HL-60 (cell line): ENCODE measurements at regions not wholly inside any gene's neighbourhood (a gene's known extent, or its start where the extent isn't known, plus 50 kb on each side); places are given as distances from the start of the nearest gene placed in this dataset.

ENCODE experiments used
- DNase-seq, 2 experiments: peaks; one replicate each; pipeline ENCODE4 v3.0.0-alpha.2; 2010 to 2020; ENCODE audit warnings: low read depth in 1 of 2, low spot score in 1 of 2
- H3K27ac ChIP-seq: fragments of 250-450 bp; sonication (Bioruptor Pico); replicated peaks from 2 replicates; pipeline ENCODE4 v1.5.1; 2020; ENCODE audit warnings: mild to moderate bottlenecking, moderate library complexity
- H3K27me3 ChIP-seq: fragments of 250-450 bp; sonication (Bioruptor Pico); 2 replicates; pipeline ENCODE4 v1.5.1; 2021; ENCODE audit warnings: mild to moderate bottlenecking, moderate library complexity; ENCODE audit not compliant: insufficient read depth, poor library complexity, severe bottlenecking
- H3K4me3 ChIP-seq: replicated peaks from 2 replicates; pipeline ENCODE4 v1.5.1; 2011; ENCODE audit warnings: mild to moderate bottlenecking, control low read depth, low read length; ENCODE audit not compliant: insufficient read depth
- GABPA ChIP-seq: IDR thresholded peaks from 2 replicates; pipeline ENCODE4 v1.6.1; 2012; ENCODE audit warnings: low read depth
- POLR2AphosphoS5 ChIP-seq: IDR thresholded peaks from 2 replicates; pipeline ENCODE4 v1.6.1; 2012; ENCODE audit warnings: low read depth
- SPI1 ChIP-seq: IDR thresholded peaks from 2 replicates; pipeline ENCODE4 v1.6.1; 2012; ENCODE audit warnings: low read depth, mild to moderate bottlenecking, borderline replicate concordance
- TF ChIP-seq, protein P1 (sequence below): IDR thresholded peaks from 2 replicates; pipeline ENCODE4 v1.6.1; 2012; ENCODE audit warnings: low read depth; ENCODE audit not compliant: insufficient replicate concordance
- TF ChIP-seq, protein P2 (sequence below): IDR thresholded peaks from one replicate; pipeline ENCODE4 v1.5.1; 2011; ENCODE audit warnings: low read length, control low read depth, inconsistent platforms; ENCODE audit not compliant: insufficient read depth

DNA sequence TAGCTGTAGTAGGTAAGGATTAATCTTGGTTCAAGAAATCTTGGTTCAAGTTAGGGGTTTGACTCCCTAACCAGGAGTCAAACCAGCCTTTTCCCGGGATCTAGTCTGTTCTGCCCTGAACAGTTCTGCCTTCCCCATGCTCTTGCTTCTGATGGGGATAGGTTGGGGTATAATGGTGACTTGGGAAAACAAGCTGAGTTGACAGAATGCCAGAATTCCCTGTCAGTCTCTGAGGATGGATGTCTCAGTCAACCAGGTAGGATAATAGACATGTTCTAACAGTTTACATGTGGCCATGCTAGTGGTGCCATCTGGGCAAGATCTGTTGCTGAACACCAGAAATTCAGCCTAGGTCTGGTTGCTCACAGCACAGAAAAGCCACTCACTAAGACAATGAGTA is 51.4 kb downstream of the RAB40AL start:
- DNase-seq: no peak
- no peak overlapping the region for H3K4me3 ChIP-seq

DNA sequence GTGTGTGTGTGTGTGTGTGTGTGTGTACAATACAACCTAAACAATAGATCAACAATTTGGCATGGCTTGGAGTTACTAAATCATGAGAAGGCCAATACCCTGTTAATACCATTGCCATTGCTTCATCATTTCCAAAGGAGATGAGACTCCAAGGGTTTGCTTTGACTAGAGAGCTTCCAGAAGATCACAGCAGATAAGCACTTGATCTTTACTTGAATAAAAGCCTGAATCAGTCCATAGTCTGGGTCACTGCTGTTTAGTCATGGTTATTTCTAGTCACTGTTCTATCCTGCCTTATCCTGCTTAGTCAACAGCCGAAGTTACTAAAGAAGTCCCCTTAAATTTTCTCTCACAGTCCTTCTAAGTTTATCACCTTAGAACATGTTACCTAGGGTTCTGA is 58.2 kb downstream of the RAB40AL start:
- no peaks in the 10 kb centered on the region for H3K27me3 ChIP-seq
- DNase-seq: no peak
- TF ChIP-seq GABPA: no peak
- TF ChIP-seq, protein P1, sequence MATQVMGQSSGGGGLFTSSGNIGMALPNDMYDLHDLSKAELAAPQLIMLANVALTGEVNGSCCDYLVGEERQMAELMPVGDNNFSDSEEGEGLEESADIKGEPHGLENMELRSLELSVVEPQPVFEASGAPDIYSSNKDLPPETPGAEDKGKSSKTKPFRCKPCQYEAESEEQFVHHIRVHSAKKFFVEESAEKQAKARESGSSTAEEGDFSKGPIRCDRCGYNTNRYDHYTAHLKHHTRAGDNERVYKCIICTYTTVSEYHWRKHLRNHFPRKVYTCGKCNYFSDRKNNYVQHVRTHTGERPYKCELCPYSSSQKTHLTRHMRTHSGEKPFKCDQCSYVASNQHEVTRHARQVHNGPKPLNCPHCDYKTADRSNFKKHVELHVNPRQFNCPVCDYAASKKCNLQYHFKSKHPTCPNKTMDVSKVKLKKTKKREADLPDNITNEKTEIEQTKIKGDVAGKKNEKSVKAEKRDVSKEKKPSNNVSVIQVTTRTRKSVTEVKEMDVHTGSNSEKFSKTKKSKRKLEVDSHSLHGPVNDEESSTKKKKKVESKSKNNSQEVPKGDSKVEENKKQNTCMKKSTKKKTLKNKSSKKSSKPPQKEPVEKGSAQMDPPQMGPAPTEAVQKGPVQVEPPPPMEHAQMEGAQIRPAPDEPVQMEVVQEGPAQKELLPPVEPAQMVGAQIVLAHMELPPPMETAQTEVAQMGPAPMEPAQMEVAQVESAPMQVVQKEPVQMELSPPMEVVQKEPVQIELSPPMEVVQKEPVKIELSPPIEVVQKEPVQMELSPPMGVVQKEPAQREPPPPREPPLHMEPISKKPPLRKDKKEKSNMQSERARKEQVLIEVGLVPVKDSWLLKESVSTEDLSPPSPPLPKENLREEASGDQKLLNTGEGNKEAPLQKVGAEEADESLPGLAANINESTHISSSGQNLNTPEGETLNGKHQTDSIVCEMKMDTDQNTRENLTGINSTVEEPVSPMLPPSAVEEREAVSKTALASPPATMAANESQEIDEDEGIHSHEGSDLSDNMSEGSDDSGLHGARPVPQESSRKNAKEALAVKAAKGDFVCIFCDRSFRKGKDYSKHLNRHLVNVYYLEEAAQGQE: no peak
- TF ChIP-seq, protein P2, sequence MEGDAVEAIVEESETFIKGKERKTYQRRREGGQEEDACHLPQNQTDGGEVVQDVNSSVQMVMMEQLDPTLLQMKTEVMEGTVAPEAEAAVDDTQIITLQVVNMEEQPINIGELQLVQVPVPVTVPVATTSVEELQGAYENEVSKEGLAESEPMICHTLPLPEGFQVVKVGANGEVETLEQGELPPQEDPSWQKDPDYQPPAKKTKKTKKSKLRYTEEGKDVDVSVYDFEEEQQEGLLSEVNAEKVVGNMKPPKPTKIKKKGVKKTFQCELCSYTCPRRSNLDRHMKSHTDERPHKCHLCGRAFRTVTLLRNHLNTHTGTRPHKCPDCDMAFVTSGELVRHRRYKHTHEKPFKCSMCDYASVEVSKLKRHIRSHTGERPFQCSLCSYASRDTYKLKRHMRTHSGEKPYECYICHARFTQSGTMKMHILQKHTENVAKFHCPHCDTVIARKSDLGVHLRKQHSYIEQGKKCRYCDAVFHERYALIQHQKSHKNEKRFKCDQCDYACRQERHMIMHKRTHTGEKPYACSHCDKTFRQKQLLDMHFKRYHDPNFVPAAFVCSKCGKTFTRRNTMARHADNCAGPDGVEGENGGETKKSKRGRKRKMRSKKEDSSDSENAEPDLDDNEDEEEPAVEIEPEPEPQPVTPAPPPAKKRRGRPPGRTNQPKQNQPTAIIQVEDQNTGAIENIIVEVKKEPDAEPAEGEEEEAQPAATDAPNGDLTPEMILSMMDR: no peak
- TF ChIP-seq SPI1: no peak
- TF ChIP-seq POLR2AphosphoS5: no peak
- no peak overlapping the region for H3K27ac ChIP-seq
- no peak overlapping the region for H3K4me3 ChIP-seq

More for the DNA sequence above, 51.4 kb downstream of the RAB40AL start:
- TF ChIP-seq SPI1 (no peak), POLR2AphosphoS5 (no peak), GABPA (no peak)
- TF ChIP-seq, protein P1: no peak
- TF ChIP-seq, protein P2: no peak
- Histone ChIP-seq H3K27me3 (no peaks in the 10 kb centered on the region), H3K27ac (peak overlapping the region; percentile 97)

DNA sequence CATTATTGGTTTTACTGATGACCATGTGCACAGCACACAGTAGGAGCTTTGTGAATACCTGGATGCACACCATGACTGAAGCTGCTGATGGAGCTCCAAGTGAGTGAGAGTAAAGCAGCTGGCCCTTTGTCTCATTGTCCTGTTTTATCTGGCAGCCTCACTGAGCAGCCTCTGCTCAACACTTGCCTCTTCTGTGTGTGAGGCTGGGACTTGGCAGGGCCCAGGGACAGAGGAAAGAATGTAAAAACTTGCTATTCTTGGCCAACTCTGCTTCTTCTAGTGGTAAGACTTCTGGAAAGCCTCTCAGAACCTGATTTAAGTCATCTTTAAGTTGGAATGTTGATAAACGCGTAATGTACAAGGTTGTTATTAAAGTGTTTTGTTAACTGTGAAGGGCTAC is 61.4 kb downstream of the BEX1 start:
- Histone ChIP-seq H3K4me3 (no peak overlapping the region), H3K27ac (no peak overlapping the region), H3K27me3 (no peaks in the 10 kb centered on the region)
- TF ChIP-seq, protein P2: no peak
- no peak for TF ChIP-seq POLR2AphosphoS5
- no peak for TF ChIP-seq GABPA
- TF ChIP-seq, protein P1: no peak
- no peak for TF ChIP-seq SPI1
- DNase-seq: no peak
